ENCODE measurements at regions not wholly inside any gene's neighbourhood (a gene's known extent, or its start where the extent isn't known, plus 50 kb on each side); places are given as distances from the start of the nearest gene placed in this dataset.

DNA sequence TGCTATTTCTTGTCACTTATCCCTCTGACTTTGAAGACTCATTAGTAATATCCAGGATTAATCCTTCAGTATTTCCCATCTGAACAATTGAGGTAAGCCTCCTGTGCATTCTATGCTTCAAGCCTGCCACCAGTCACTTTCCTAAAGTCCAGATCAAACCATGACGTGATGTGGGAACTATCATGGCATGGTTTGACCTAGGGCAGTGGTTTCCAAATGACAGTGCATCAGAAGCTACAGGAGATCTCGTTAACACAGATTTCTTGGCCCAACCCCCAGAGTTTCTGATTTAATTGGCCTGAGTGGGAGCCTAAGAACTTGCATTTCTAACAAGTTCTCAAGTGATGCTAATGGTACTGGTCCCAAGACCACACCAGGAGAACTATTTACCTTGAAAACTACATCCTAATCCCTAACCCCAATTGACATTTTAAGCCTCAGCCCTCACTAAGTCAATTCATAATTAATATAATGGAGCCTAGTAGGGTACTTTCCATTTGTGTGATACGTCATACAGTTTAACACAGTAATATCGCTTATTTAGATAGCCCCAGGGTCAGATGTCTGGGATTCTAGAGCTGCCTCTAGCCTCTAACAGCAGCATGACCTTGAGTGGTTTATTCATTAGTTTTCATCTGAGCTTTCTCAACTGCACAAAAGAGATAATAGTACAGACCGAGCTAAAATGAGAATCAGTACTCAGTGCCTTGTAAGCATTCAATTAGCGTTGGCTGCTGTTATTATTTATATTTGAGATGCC, 907.6 kb downstream of the TFAP2A start:
- no peak overlapping the region for H3K27ac ChIP-seq
- TF ChIP-seq, protein P1, sequence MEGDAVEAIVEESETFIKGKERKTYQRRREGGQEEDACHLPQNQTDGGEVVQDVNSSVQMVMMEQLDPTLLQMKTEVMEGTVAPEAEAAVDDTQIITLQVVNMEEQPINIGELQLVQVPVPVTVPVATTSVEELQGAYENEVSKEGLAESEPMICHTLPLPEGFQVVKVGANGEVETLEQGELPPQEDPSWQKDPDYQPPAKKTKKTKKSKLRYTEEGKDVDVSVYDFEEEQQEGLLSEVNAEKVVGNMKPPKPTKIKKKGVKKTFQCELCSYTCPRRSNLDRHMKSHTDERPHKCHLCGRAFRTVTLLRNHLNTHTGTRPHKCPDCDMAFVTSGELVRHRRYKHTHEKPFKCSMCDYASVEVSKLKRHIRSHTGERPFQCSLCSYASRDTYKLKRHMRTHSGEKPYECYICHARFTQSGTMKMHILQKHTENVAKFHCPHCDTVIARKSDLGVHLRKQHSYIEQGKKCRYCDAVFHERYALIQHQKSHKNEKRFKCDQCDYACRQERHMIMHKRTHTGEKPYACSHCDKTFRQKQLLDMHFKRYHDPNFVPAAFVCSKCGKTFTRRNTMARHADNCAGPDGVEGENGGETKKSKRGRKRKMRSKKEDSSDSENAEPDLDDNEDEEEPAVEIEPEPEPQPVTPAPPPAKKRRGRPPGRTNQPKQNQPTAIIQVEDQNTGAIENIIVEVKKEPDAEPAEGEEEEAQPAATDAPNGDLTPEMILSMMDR (conservative IDR thresholded peaks at IDR 0.05) = no peak

DNA sequence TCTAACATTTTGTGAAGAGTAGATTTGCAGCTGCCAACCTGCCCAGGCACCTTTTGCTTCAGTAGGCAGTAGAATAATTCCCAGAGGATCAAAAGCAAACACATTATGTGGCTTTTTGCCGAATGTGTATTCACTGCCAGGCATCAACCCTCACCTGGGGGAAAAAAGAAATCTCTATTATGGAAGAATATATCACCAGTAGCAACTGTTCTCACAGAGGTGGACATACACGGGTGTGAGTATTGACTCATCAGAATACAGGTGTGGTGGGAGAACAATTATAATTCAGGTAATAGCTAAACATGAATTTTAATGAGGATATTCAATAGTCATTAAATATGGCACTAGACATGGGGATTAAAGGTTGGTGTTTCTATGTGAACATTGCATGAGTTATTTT, 910.7 kb downstream of the TFAP2A start:
- no peak overlapping the region for H3K27ac ChIP-seq
- TF ChIP-seq, protein P1 (conservative IDR thresholded peaks at IDR 0.05) = no peak

DNA sequence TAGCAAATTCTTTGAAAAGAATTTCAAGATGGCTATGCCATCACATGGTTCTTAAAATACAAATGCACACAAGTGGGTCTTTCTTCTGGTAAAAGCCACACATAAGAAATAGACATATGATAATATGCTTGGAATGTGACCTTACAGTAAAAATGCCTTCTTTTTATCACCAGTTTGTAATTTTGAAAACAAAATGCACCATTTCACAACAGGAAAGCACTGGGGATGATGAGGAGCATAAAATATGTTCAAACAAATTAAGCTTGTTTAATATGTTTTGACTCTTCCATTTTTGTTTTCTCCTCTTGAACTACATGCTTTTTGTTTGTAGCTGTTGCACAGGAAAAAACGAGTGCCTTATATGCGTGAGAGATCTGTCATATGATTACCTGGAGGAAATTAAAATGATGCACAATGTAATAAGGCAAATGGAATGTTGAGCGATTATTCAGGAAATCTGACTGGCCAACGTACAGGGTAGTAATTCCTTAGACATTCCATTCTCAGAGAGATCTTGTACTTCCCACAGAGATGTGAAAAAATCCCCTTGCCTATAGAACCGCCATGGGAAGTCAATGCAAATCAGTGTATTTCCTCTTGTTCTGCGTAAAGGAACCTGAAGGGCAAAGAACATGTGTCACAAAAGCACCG, 911.6 kb downstream of the TFAP2A start:
- H3K27ac ChIP-seq = no peak overlapping the region
- TF ChIP-seq, protein P1 (conservative IDR thresholded peaks at IDR 0.05) = no peak

DNA sequence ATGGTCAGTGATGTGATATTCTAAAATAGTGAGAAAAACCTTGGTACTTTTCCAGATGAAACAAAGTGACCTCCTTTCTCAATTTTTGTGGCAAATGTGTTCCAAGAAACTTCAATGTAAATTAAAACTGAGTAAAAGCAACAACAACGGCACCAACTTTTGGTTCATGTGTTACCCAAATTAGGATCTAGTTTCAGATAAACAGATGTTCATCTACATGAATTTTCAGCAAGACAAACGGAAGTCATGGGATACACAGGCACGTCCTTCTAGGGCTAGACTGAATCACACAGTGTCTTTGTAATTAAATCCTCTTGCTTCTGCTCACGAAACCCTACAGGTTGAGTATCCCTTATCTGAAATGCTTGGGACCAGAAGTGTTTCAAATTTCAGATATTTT, 915.2 kb downstream of the TFAP2A start:
- no peak overlapping the region for H3K27ac ChIP-seq
- TF ChIP-seq, protein P1 (conservative IDR thresholded peaks at IDR 0.05) = no peak

DNA sequence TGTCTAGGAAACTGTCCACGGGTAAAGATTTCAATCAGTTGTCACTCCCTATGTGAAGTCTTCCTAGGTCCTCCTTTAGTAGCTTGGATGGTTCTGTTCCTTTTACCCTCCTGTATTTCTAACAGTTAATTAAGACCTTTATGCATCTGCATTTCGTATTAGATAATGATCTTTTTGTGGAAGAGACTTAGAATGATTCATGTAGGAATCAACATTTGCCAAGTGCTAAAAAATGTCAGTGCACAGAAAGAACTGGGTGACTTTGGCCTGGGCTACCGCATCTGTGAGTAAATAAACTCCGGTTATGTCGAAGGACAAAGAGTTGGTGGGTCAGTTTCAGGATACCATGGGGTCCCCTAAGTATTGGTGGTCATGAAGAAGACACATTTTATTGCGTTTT, 918.0 kb downstream of the TFAP2A start:
- TF ChIP-seq, protein P1 (conservative IDR thresholded peaks at IDR 0.05) = no peak

DNA sequence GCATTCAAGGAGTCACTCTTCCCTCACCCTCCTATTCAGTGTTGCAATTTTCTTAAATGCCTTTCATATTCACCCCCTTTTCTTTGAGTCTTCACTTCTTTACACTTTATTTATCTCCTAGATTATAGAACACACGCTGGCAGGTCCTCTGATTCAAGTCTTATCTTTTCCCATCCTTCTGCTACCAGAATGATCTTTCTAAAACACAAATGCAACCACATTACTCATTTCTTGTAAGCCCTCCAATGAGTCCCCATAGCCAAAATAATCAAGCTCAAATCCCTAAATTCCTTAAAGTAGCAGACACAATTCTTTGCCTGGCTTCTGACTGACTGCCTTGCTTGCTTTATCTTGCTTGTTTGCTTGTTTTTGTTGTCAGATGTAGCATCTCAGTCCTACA, 920.0 kb downstream of the TFAP2A start:
- TF ChIP-seq, protein P1 (conservative IDR thresholded peaks at IDR 0.05) = no peak
- no peak overlapping the region for H3K27ac ChIP-seq

More for the DNA sequence above, 918.0 kb downstream of the TFAP2A start:
- H3K27ac ChIP-seq = no peak overlapping the region

DNA sequence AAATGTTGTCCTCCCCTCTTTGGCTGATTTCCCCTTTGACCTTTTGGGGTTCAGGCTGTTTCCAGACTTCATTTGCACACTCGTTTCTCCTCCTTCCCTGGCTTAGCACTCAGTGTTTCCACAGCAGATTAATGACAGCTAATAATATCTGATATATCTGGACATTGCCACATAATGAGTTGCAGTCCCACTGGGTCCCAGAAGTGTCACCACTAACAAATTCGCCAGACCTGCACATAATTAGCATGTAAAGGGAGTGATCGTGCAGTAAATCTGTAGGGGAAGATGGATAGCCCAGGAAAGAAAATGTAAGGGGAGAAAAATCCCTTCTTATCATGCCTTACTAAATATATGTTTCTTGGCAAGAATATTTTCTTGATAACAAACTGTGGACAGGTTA, 922.1 kb downstream of the TFAP2A start:
- TF ChIP-seq, protein P1 (conservative IDR thresholded peaks at IDR 0.05) = no peak

More for the DNA sequence above, 922.1 kb downstream of the TFAP2A start:
- no peak overlapping the region for H3K27ac ChIP-seq

Data from VCaP (cell line).